ENCODE measurements at regions not wholly inside any gene's neighbourhood (a gene's known extent, or its start where the extent isn't known, plus 50 kb on each side); places are given as distances from the start of the nearest gene placed in this dataset.
"Not testable (repeated sequence)": the region's sequence is repeated elsewhere in the genome, so short reads cannot be mapped to it uniquely, and the experiment has no call there.

DNA sequence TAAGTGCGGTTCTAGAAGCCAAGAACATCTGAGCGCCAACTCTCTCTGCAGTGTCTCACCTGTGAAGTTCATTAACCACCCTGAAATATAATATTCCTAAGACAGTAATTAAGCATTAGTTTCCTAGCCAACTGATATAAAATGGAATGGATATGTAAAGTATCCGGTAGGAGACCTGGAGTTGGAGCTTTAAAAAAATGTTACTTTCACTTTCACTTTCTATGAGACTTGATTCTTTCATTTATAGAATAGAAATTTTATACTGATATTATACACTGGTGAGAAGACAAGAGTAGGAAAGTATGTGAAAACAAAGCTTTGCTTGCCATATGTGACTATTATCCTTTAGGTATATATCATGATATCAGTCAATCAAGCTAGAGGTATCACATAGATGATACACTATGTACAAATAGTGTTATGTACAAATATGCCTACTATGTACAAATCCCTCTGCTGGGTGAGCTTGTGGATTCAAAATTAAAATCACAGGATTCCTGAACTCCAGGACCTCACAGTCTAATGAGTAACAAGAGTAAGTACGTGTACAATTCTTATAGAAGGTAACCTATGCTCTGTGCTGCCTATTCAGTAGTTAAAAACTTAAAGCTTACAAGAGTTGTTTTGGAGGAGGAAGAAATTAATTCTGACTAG lies 934.2 kb downstream of the TTLL7 start:
- DNase-seq = no peak

DNA sequence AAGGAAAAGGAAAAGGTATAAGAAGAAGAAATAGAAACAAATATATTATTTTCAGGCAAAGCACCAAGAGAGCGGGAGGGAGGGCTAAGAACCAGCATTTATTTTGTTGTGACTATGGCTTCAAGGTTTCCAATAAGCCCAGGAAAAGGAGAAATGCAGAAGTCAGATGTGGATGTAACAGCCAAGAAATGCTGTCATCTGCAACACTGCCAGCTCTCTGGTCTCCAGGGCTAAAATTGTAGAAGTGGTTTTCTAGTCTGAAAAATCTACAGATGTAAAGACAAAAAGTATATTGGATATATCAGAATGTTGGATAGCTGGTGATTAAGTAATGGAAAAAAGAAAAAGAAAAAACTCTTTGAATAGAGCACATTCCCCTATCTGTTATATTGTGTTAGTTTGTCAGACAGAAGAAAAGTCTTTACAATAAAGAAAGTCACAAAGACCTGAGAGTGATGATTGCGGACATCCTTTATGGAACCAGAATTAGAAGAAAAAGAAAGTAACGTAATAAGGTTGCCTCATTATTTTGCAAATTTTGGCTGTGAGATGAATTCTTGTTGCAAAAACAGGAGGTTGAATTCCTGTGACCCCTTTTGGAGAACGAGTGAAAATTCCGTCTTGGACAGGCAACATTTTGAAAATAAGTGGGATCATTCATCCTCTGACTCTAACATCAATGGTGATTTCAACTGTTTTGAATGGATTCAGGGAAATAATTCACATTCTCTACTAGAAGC lies 938.1 kb downstream of the TTLL7 start:
- DNase-seq = no peak

DNA sequence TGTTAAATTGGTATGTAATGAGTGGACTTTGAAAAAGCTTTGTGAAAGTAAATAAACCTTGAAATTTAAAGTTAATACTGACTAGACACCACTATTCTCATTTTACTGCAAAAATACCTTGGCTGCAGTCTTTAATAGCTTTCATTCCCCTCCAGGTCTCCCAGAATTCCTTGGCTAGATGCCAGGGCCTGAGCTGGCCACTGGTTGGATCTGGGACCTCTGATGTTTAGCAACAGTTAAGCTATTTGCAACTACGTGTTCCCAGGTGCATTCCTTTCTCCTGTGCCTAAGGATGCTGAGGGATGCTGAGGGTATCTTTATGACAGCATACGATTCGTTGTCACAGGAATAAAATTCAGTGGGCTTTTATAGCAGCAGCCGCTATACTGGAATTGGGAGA lies 938.7 kb downstream of the TTLL7 start:
- DNase-seq = no peak

DNA sequence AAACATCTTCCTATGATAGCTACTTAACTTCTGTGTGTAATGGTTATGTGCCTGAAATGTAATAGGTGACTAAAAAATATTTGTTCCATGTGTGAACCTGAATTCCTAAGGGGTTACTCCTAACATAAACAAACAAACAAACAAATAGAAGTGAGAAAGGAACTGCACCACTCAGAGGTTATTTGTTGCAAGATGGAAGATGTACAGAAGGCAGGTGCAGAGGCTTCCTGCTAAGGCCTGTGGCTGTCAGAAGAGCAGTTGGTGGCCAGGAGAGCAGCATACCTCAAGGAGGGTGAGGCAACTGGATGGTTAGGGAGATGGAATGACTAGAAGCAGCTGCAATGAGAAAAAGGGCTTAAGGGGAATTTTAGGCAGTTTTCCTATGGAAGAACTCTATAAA lies 940.6 kb downstream of the TTLL7 start:
- DNase-seq = no peak

GRCh38 chr1:83055391-83056170 lies 943.4 kb downstream of the TTLL7 start:
- DNase-seq = no peak

DNA sequence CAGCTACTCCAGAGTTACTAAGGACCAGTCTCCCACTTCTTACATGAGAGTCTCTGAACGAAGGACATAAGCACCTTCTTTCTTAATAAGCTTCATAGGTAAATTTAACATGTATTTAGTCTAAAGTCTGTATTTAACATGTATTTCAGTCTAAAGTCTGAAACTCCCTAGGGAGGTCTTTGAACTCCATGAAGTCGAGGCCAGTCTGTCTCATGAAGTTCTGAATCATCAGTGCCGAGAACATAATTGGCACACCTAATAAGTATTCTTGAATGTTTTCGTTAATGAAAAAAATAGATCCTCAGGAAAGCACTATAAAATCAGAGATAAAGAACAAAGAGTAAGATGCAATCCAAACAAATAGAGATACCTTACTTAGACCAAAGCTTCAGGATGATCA lies 945.5 kb downstream of the TTLL7 start:
- no peak for DNase-seq

GRCh38 chr1:83052865-83053264 lies 946.1 kb downstream of the TTLL7 start:
- no peak for DNase-seq

- not testable (repeated sequence) for DNase-seq
Observed at GRCh38 chr1:83051053-83051452, 947.9 kb downstream of the TTLL7 start.

- DNase-seq = no peak
Observed at GRCh38 chr1:83043244-83043643, 955.7 kb downstream of the TTLL7 start.

- DNase-seq = not testable (repeated sequence)
Observed at GRCh38 chr1:83039091-83039490, 959.8 kb downstream of the TTLL7 start.

GRCh38 chr1:83034851-83035250 lies 964.1 kb downstream of the TTLL7 start:
- no peak for DNase-seq

GRCh38 chr1:83033682-83034081 lies 965.2 kb downstream of the TTLL7 start:
- DNase-seq = no peak

GRCh38 chr1:83029916-83030315 lies 969.0 kb downstream of the TTLL7 start:
- DNase-seq = no peak

GRCh38 chr1:83029050-83029449 lies 969.9 kb downstream of the TTLL7 start:
- DNase-seq = no peak

- DNase-seq = no peak
Observed at GRCh38 chr1:83028467-83028866, 970.5 kb downstream of the TTLL7 start.

DNA sequence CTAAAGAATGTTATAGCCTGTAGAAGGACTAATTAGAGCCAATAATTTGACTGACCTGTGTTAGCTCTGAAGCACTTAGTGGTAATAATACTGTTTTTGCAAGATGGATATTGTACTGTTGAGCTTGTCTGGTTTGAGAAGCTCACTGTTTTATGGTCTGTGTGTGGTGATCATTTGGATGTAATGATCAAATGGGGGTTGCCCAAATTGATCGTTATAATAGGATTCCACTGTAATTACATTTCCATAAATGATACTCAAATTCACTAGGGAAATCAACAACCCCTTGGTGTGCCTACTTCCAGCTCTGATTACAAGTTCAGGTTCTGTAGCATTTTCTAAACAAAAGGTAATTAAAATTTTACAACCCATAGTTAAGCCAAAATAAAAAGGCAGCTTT lies 971.4 kb downstream of the TTLL7 start:
- no peak for DNase-seq

DNA sequence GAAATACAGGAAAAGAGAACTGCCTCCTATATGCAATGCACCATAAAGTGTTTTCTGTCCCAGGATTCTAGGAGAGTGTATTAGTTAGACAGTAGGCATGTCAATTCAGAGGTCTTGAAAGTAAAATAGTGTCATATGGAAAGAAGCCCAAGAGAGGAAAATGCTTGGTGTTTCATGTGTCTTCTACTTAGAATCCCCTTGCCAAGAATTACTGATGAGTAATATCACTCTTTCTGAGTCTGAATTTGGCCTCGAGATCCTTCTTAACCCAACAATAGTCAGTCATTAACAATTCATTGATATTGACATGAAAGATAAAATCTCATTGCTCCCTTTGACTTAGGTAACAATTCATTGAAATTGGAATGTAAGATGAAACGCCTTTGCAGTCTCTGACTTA lies 972.2 kb downstream of the TTLL7 start:
- DNase-seq = no peak

DNA sequence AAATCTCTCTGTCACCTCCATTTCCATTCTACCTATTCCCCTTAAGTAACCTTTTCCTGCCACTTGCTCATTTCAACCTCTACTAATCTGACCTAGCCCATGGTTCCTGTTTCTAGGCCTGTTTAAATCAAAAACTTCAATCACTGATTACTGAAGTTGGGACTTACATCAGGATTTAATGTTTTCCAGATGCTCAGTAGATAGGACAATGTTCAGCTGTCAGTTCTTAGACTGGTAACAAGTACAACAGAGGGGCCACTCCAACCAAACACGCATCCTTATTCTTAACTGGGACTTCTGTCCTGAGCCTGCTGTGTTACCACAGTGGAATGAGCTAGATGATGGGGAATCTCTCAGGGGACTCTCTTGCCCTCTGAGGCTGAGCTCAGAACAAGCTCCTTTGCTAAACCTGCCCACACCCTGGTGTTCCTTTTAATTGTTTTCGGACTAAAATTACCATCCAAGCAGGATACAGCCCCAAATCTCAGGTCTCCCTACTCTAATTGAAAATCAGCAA lies 974.6 kb downstream of the TTLL7 start:
- no peak for DNase-seq

- DNase-seq = no peak
Observed at GRCh38 chr1:83023212-83023611, 975.7 kb downstream of the TTLL7 start.

GRCh38 chr1:83022206-83022605 lies 976.7 kb downstream of the TTLL7 start:
- no peak for DNase-seq

GRCh38 chr1:83017701-83018100 lies 981.2 kb downstream of the TTLL7 start:
- no peak for DNase-seq

DNA sequence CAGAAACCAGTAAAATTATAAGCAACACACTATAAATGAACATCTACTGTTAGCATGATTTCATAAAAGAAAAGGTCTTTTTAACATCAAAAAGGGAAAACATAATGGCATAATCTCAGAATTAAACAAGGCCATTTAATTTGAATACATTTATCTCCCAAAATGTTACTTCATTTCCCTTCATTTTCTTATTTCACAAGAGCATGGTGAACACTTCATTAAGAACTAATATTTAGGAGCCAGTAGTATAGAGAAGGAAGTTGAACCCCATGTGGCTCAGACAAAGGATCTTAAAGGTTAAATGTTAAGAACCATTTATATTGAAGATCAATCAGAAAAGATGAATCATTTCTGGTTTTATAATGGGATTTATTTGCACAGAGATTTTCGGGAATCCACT lies 981.7 kb downstream of the TTLL7 start:
- DNase-seq = no peak

GRCh38 chr1:83016354-83016849 lies 982.5 kb downstream of the TTLL7 start:
- DNase-seq = no peak

- DNase-seq = no peak
Observed at GRCh38 chr1:83015163-83015562, 983.8 kb downstream of the TTLL7 start.

Data from COR-L47 (cell line).